HL-60 (cell line): ENCODE measurements at regions not wholly inside any gene's neighbourhood (a gene's known extent, or its start where the extent isn't known, plus 50 kb on each side); places are given as distances from the start of the nearest gene placed in this dataset.

Source experiments
- DNase-seq, 2 experiments: peaks; one replicate each; pipeline ENCODE4 v3.0.0-alpha.2; 2010 to 2020; ENCODE audit warnings: low read depth in 1 of 2, low spot score in 1 of 2
- H3K27ac ChIP-seq: fragments of 250-450 bp; sonication (Bioruptor Pico); replicated peaks from 2 replicates; pipeline ENCODE4 v1.5.1; 2020; ENCODE audit warnings: mild to moderate bottlenecking, moderate library complexity
- H3K27me3 ChIP-seq: fragments of 250-450 bp; sonication (Bioruptor Pico); 2 replicates; pipeline ENCODE4 v1.5.1; 2021; ENCODE audit warnings: mild to moderate bottlenecking, moderate library complexity; ENCODE audit not compliant: insufficient read depth, poor library complexity, severe bottlenecking
- H3K4me3 ChIP-seq: replicated peaks from 2 replicates; pipeline ENCODE4 v1.5.1; 2011; ENCODE audit warnings: mild to moderate bottlenecking, control low read depth, low read length; ENCODE audit not compliant: insufficient read depth
- CTCF ChIP-seq: IDR thresholded peaks from one replicate; pipeline ENCODE4 v1.5.1; 2011; ENCODE audit warnings: low read length, control low read depth, inconsistent platforms; ENCODE audit not compliant: insufficient read depth
- GABPA ChIP-seq: IDR thresholded peaks from 2 replicates; pipeline ENCODE4 v1.6.1; 2012; ENCODE audit warnings: low read depth
- POLR2AphosphoS5 ChIP-seq: IDR thresholded peaks from 2 replicates; pipeline ENCODE4 v1.6.1; 2012; ENCODE audit warnings: low read depth
- REST ChIP-seq: IDR thresholded peaks from 2 replicates; pipeline ENCODE4 v1.6.1; 2012; ENCODE audit warnings: low read depth; ENCODE audit not compliant: insufficient replicate concordance
- SPI1 ChIP-seq: IDR thresholded peaks from 2 replicates; pipeline ENCODE4 v1.6.1; 2012; ENCODE audit warnings: low read depth, mild to moderate bottlenecking, borderline replicate concordance

GRCh38 chr17:77886387-77886728 is 72.1 kb upstream of the TNRC6C start:
- H3K27me3 ChIP-seq = peaks cover 20% of the 10 kb centered on the region
- TF ChIP-seq GABPA (no peak), SPI1 (no peak), POLR2AphosphoS5 (no peak), REST (no peak), CTCF (no peak)
- no peak overlapping the region for H3K4me3 ChIP-seq
- DNase-seq = peak; percentile 50 to 73
- no peak overlapping the region for H3K27ac ChIP-seq

- no peak for DNase-seq
- Histone ChIP-seq H3K27me3 (peaks cover 20% of the 10 kb centered on the region), H3K4me3 (no peak overlapping the region), H3K27ac (no peak overlapping the region)
- TF ChIP-seq SPI1 = no peak
- TF ChIP-seq GABPA = no peak
- TF ChIP-seq CTCF = no peak
- no peak for TF ChIP-seq REST
- no peak for TF ChIP-seq POLR2AphosphoS5
Observed at GRCh38 chr17:77887110-77887463, 71.4 kb upstream of the TNRC6C start.

GRCh38 chr17:77887464-77888241 is 70.8 kb upstream of the TNRC6C start:
- H3K27ac ChIP-seq = no peak overlapping the region
- no peak for TF ChIP-seq CTCF
- no peak for TF ChIP-seq POLR2AphosphoS5
- TF ChIP-seq GABPA = no peak
- TF ChIP-seq REST = no peak
- no peak for TF ChIP-seq SPI1
- no peak overlapping the region for H3K4me3 ChIP-seq
- DNase-seq = no peak
- H3K27me3 ChIP-seq = peaks cover 21% of the 10 kb centered on the region
